Suprapubic skin (tissue), 4 donors: ENCODE measurements at regions not wholly inside any gene's neighbourhood (a gene's known extent, or its start where the extent isn't known, plus 50 kb on each side); places are given as distances from the start of the nearest gene placed in this dataset.

Source experiments
- DNase-seq, 2 donors: peaks; one replicate each; pipeline ENCODE4 v3.0.0-alpha.2; 2019; ENCODE audit warnings: low spot score in 2 of 2
- H3K27ac ChIP-seq: fragments of 200-600 bp; sonication (generic); one replicate; pipeline ENCODE4 v1.5.1; 2019
- H3K27me3 ChIP-seq: fragments of 200-600 bp; sonication (generic); one replicate; pipeline ENCODE4 v1.5.1; 2019
- H3K36me3 ChIP-seq: fragments of 200-600 bp; sonication (generic); one replicate; pipeline ENCODE4 v1.5.1; 2019
- H3K4me1 ChIP-seq: fragments of 200-600 bp; sonication (generic); one replicate; pipeline ENCODE4 v1.5.1; 2019
- H3K4me3 ChIP-seq: fragments of 200-600 bp; sonication (generic); one replicate; pipeline ENCODE4 v1.5.1; 2019; ENCODE audit warnings: mild to moderate bottlenecking
- H3K9me3 ChIP-seq: fragments of 200-600 bp; sonication (generic); one replicate; pipeline ENCODE4 v1.5.1; 2019
- CTCF ChIP-seq, 2 donors: fragments of 200-600 bp in 1 of 2; fragments of 450-650 bp in 1 of 2; sonication (generic) in 1 of 2; IDR thresholded peaks; one replicate each; pipeline ENCODE4 v1.5.1; 2016 to 2019; ENCODE audit warnings: antibody characterized with exemption in 2 of 2, mild to moderate bottlenecking in 1 of 2, moderate library complexity in 1 of 2
- EP300 ChIP-seq: sonication (generic); formaldehyde crosslinking; IDR thresholded peaks from one replicate; pipeline ENCODE4 v1.6.1; 2017; ENCODE audit warnings: antibody characterized with exemption
- POLR2A ChIP-seq, 2 donors: fragments of 450-650 bp; IDR thresholded peaks; one replicate each; pipeline ENCODE4 v1.6.1; 2017; ENCODE audit warnings: antibody characterized with exemption in 2 of 2, mild to moderate bottlenecking in 2 of 2, moderate library complexity in 2 of 2
- POLR2AphosphoS5 ChIP-seq, 3 donors: sonication (generic); formaldehyde crosslinking; IDR thresholded peaks; one replicate each; pipeline ENCODE4 v1.6.1; 2017; ENCODE audit warnings: antibody characterized with exemption in 3 of 3
- WGBS: methylation state at CpG from one replicate; pipeline ENCODE4 v1.1.5; 2018; 5-methylcytosine and 5-hydroxymethylcytosine counted together

GRCh38 chr6:85792254-85792653 lies 149.6 kb upstream of the SYNCRIP start:
- no peaks in the 10 kb centered on the region for H3K4me1 ChIP-seq
- no peaks in the 10 kb centered on the region for H3K36me3 ChIP-seq
- no peak overlapping the region for H3K4me3 ChIP-seq
- DNase-seq: no peak
- H3K27ac ChIP-seq: no peak overlapping the region
- no peaks in the 10 kb centered on the region for H3K27me3 ChIP-seq
- TF ChIP-seq CTCF (IDR thresholded peaks at IDR 0.05) (no peak), POLR2AphosphoS5 (IDR thresholded peaks at IDR 0.05) (no peak), POLR2A (IDR thresholded peaks at IDR 0.05) (no peak), EP300 (no peak)
- WGBS: 73% methylated on average over 1 of the region's 1 CpG
- H3K9me3 ChIP-seq: peaks cover 7% of the 10 kb centered on the region

- no peaks in the 10 kb centered on the region for H3K36me3 ChIP-seq
- no peak overlapping the region for H3K4me3 ChIP-seq
- no peaks in the 10 kb centered on the region for H3K4me1 ChIP-seq
- no peaks in the 10 kb centered on the region for H3K27me3 ChIP-seq
- no peak overlapping the region for H3K27ac ChIP-seq
- H3K9me3 ChIP-seq: no peaks in the 10 kb centered on the region
- 79% methylated on average over 4 of the region's 4 CpGs for WGBS
- no peak for DNase-seq
- TF ChIP-seq EP300: no peak
- TF ChIP-seq POLR2A (IDR thresholded peaks at IDR 0.05): no peak
- TF ChIP-seq CTCF (IDR thresholded peaks at IDR 0.05): no peak
- no peak for TF ChIP-seq POLR2AphosphoS5 (IDR thresholded peaks at IDR 0.05)
These were observed 133.2 kb upstream of the SYNCRIP start for GRCh38 chr6:85775883-85776282.

- no peaks in the 10 kb centered on the region for H3K36me3 ChIP-seq
- no peaks in the 10 kb centered on the region for H3K4me1 ChIP-seq
- no peak for DNase-seq
- no peaks in the 10 kb centered on the region for H3K9me3 ChIP-seq
- no peaks in the 10 kb centered on the region for H3K27me3 ChIP-seq
- H3K4me3 ChIP-seq: no peak overlapping the region
- no peak overlapping the region for H3K27ac ChIP-seq
- WGBS: 40% methylated on average over 1 of the region's 2 CpGs
- TF ChIP-seq CTCF (IDR thresholded peaks at IDR 0.05): no peak
- no peak for TF ChIP-seq POLR2A (IDR thresholded peaks at IDR 0.05)
- TF ChIP-seq POLR2AphosphoS5 (IDR thresholded peaks at IDR 0.05): no peak
- no peak for TF ChIP-seq EP300
These were observed 130.0 kb upstream of the SYNCRIP start for GRCh38 chr6:85772641-85773040.

- 74% methylated on average over 3 of the region's 3 CpGs for WGBS
- H3K27ac ChIP-seq: no peak overlapping the region
- DNase-seq: no peak
- H3K27me3 ChIP-seq: no peaks in the 10 kb centered on the region
- no peaks in the 10 kb centered on the region for H3K36me3 ChIP-seq
- no peaks in the 10 kb centered on the region for H3K4me1 ChIP-seq
- H3K4me3 ChIP-seq: no peak overlapping the region
- no peaks in the 10 kb centered on the region for H3K9me3 ChIP-seq
- TF ChIP-seq POLR2AphosphoS5 (IDR thresholded peaks at IDR 0.05): no peak
These were observed 129.3 kb upstream of the SYNCRIP start for GRCh38 chr6:85771925-85772430.

- WGBS: 85% methylated on average over 2 of the region's 2 CpGs
These were observed 128.8 kb upstream of the SYNCRIP start for GRCh38 chr6:85771455-85771854.

More at GRCh38 chr6:85771455-85771854, 128.8 kb upstream of the SYNCRIP start:
- no peak for DNase-seq
- Histone ChIP-seq H3K36me3 (no peaks in the 10 kb centered on the region), H3K27ac (no peak overlapping the region), H3K4me3 (no peak overlapping the region), H3K9me3 (no peaks in the 10 kb centered on the region), H3K4me1 (no peaks in the 10 kb centered on the region), H3K27me3 (no peaks in the 10 kb centered on the region)
- TF ChIP-seq EP300 (no peak), CTCF (IDR thresholded peaks at IDR 0.05) (no peak), POLR2A (IDR thresholded peaks at IDR 0.05) (no peak), POLR2AphosphoS5 (IDR thresholded peaks at IDR 0.05) (no peak)
